ENCODE measurements at regions not wholly inside any gene's neighbourhood (a gene's known extent, or its start where the extent isn't known, plus 50 kb on each side); places are given as distances from the start of the nearest gene placed in this dataset.

DNA sequence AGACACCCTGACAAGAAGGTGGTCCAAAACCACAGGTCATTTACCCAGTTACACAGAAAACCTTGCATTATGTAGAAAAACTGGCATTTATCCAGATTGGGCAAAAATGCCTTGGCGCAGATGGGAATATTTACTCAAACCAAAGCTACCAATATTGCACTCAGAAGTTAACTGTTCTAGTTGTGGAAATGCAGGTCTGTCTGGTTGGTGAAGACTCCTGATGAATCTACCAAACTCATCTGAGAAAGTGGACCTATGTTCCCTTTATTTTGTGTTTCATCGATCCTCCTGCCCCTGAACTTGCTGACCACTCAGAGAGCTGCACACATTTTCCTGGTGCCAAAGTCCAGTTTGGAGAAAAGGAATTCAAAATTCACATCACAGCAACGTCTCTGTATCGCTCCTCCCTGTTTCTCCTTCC lies 85.2 kb upstream of the ALDH1A1 start:
- TF ChIP-seq, protein P1, sequence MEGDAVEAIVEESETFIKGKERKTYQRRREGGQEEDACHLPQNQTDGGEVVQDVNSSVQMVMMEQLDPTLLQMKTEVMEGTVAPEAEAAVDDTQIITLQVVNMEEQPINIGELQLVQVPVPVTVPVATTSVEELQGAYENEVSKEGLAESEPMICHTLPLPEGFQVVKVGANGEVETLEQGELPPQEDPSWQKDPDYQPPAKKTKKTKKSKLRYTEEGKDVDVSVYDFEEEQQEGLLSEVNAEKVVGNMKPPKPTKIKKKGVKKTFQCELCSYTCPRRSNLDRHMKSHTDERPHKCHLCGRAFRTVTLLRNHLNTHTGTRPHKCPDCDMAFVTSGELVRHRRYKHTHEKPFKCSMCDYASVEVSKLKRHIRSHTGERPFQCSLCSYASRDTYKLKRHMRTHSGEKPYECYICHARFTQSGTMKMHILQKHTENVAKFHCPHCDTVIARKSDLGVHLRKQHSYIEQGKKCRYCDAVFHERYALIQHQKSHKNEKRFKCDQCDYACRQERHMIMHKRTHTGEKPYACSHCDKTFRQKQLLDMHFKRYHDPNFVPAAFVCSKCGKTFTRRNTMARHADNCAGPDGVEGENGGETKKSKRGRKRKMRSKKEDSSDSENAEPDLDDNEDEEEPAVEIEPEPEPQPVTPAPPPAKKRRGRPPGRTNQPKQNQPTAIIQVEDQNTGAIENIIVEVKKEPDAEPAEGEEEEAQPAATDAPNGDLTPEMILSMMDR (conservative IDR thresholded peaks at IDR 0.05; ENCODE audit: low read length), result no peak
- TF ChIP-seq EZH2phosphoT487 (IDR thresholded peaks at IDR 0.05; ENCODE audit: borderline replicate concordance, low read depth, low read length), result no peak
